SK-N-SH treated with all-trans-retinoic acid at 6 μM for 48 hours (cell line): ENCODE measurements at regions not wholly inside any gene's neighbourhood (a gene's known extent, or its start where the extent isn't known, plus 50 kb on each side); places are given as distances from the start of the nearest gene placed in this dataset.

ENCODE experiments used
- ATAC-seq: fragments of 200-7000 bp; cut with Tn5 transposase; 3 replicates; pipeline ENCODE4 v1.9.1; 2020; ENCODE audit warnings: mild to moderate bottlenecking, moderate library complexity
- ARNTL ChIP-seq: fragments of 450-650 bp; formaldehyde crosslinking; IDR thresholded peaks from 2 replicates; pipeline ENCODE4 v1.5.0; 2020; ENCODE audit warnings: low read depth, mild to moderate bottlenecking, moderate library complexity, borderline replicate concordance
- CREB5 ChIP-seq: fragments of 250-450 bp; sonication (Bioruptor Pico); IDR thresholded peaks from 2 replicates; pipeline ENCODE4 v1.5.1; 2020; ENCODE audit warnings: low read depth, mild to moderate bottlenecking, moderate library complexity
- CSDC2 ChIP-seq: fragments of 250-450 bp; sonication (Bioruptor Pico); IDR thresholded peaks from 2 replicates; pipeline ENCODE4 v1.5.0; 2020; ENCODE audit warnings: mild to moderate bottlenecking, moderate library complexity
- ESRRG ChIP-seq: fragments of 250-450 bp; sonication (Bioruptor Pico); IDR thresholded peaks from 2 replicates; pipeline ENCODE4 v1.6.1; 2021; ENCODE audit warnings: mild to moderate bottlenecking
- GLIS3 ChIP-seq: fragments of 250-450 bp; sonication (Bioruptor Pico); IDR thresholded peaks from 2 replicates; pipeline ENCODE4 v1.5.0; 2020; ENCODE audit warnings: mild to moderate bottlenecking, moderate library complexity
- ISL1 ChIP-seq: fragments of 250-450 bp; sonication (Bioruptor Pico); IDR thresholded peaks from 2 replicates; pipeline ENCODE4 v2.1.2; 2022; ENCODE audit warnings: mild to moderate bottlenecking, moderate library complexity
- OSR1 ChIP-seq: fragments of 250-450 bp; sonication (Bioruptor Pico); IDR thresholded peaks from 2 replicates; pipeline ENCODE4 v1.8.0; 2022; ENCODE audit warnings: moderate library complexity, mild to moderate bottlenecking, inconsistent platforms
- PPARA ChIP-seq: fragments of 250-450 bp; sonication (Bioruptor Pico); IDR thresholded peaks from 2 replicates; pipeline ENCODE4 v1.5.0; 2020; ENCODE audit warnings: mild to moderate bottlenecking, borderline replicate concordance
- RARB ChIP-seq: fragments of 250-450 bp; sonication (Bioruptor Pico); IDR thresholded peaks from 2 replicates; pipeline ENCODE4 v1.8.0; 2021; ENCODE audit warnings: mild to moderate bottlenecking, moderate library complexity
- SNAI2 ChIP-seq: fragments of 250-450 bp; sonication (Bioruptor Pico); IDR thresholded peaks from 2 replicates; pipeline ENCODE4 v1.5.0; 2020; ENCODE audit warnings: mild to moderate bottlenecking, moderate library complexity
- TCF4 ChIP-seq: fragments of 250-450 bp; sonication (Bioruptor Pico); IDR thresholded peaks from 2 replicates; pipeline ENCODE4 v1.8.0; 2021; ENCODE audit warnings: mild to moderate bottlenecking, moderate library complexity, borderline replicate concordance
- TSHZ2 ChIP-seq: fragments of 250-450 bp; sonication (Bioruptor Pico); IDR thresholded peaks from 2 replicates; pipeline ENCODE4 v1.5.0; 2020; ENCODE audit warnings: mild to moderate bottlenecking, moderate library complexity
- ZC3H10 ChIP-seq: fragments of 250-450 bp; sonication (Bioruptor Pico); IDR thresholded peaks from 2 replicates; pipeline ENCODE4 v1.5.1; 2021; ENCODE audit warnings: mild to moderate bottlenecking, moderate library complexity
- ZFP3 ChIP-seq: fragments of 250-450 bp; sonication (Bioruptor Pico); IDR thresholded peaks from 2 replicates; pipeline ENCODE4 v1.5.0; 2020; ENCODE audit warnings: mild to moderate bottlenecking, moderate library complexity
- ZFP30 ChIP-seq: fragments of 450-650 bp; formaldehyde crosslinking; IDR thresholded peaks from 2 replicates; pipeline ENCODE4 v1.5.0; 2022; ENCODE audit warnings: mild to moderate bottlenecking, moderate library complexity
- ZNF565 ChIP-seq: fragments of 450-650 bp; formaldehyde crosslinking; conservative IDR thresholded peaks from 2 replicates; pipeline ENCODE4 v1.5.0; 2020; ENCODE audit warnings: low read depth, mild to moderate bottlenecking, moderate library complexity
- ZNF70 ChIP-seq: fragments of 450-650 bp; formaldehyde crosslinking; IDR thresholded peaks from 2 replicates; pipeline ENCODE4 v1.5.0; 2020; ENCODE audit warnings: mild to moderate bottlenecking, moderate library complexity
- ZNF8 ChIP-seq: fragments of 450-650 bp; formaldehyde crosslinking; IDR thresholded peaks from 2 replicates; pipeline ENCODE4 v1.5.0; 2020; ENCODE audit warnings: mild to moderate bottlenecking, moderate library complexity
- TF ChIP-seq, protein P1 (sequence below): fragments of 250-450 bp; sonication (Bioruptor Pico); IDR thresholded peaks from 2 replicates; pipeline ENCODE4 v1.5.1; 2021; ENCODE audit warnings: mild to moderate bottlenecking, moderate library complexity
- TF ChIP-seq, protein P2 (sequence below): fragments of 250-450 bp; sonication (Bioruptor Pico); IDR thresholded peaks from 2 replicates; pipeline ENCODE4 v1.8.0; 2020; ENCODE audit warnings: mild to moderate bottlenecking, moderate library complexity, borderline replicate concordance

DNA sequence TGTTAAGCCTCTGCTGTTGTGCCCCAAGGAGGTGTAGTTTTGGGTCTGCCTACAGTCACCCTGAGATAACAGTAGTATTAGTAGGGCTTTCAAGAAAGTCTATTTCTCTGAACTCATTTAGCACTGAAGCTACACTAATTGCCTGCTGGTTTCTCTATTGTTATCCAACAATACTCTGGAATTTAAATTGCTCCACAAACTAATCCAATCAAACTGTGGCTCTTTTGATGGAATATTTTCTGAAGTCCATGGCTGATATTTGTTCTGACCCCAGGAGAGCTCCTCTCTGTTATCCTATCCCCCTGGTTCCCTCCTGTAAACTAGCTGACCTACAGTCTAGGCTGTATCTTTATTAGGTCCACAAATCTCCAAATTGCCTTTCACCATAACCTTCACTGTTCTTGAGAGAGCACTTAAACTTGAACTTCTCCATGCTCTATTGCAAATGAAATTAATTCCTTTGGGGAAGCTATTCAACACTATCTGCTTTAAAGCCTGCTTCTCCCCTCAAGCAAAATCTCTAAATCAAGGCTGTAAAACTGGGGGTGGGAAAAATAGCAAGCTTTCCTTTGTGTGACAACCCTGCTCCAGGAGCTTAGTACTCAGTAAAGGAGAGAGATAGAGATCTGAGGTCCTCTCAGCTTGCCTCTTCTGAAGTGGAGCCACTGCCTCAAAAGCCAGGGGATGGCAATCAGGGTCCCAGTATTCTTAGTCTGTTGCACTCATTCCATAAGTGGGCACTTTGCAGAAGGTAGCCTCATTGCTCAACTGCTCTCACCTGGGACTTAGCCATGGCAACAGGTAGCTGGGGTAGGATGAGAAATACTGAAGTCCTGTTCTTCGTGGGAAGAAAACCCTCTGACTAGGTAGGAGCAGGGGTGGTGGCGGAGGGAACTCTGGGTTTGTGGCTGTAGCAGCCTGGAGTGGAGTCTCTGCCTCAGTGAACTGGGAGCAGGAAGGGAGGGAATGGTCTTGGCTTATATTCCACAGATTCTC lies 110.9 kb downstream of the MACIR start:
- ATAC-seq = no peak

GRCh38 chr5:103367702-103368101 lies 109.1 kb downstream of the MACIR start:
- no peak for TF ChIP-seq TSHZ2 (CRISPR knock-in tag)
- TF ChIP-seq ZNF70 (CRISPR knock-in tag) = no peak
- TF ChIP-seq ZFP30 (CRISPR knock-in tag) = no peak
- TF ChIP-seq ZNF565 (CRISPR knock-in tag) = no peak
- no peak for TF ChIP-seq ZC3H10 (CRISPR knock-in tag)
- no peak for TF ChIP-seq OSR1 (CRISPR knock-in tag)
- TF ChIP-seq GLIS3 (CRISPR knock-in tag) = no peak
- no peak for TF ChIP-seq ARNTL (CRISPR knock-in tag)
- TF ChIP-seq RARB (CRISPR knock-in tag) = no peak
- TF ChIP-seq CREB5 (CRISPR knock-in tag) = no peak
- TF ChIP-seq CSDC2 = no peak
- TF ChIP-seq, protein P1, sequence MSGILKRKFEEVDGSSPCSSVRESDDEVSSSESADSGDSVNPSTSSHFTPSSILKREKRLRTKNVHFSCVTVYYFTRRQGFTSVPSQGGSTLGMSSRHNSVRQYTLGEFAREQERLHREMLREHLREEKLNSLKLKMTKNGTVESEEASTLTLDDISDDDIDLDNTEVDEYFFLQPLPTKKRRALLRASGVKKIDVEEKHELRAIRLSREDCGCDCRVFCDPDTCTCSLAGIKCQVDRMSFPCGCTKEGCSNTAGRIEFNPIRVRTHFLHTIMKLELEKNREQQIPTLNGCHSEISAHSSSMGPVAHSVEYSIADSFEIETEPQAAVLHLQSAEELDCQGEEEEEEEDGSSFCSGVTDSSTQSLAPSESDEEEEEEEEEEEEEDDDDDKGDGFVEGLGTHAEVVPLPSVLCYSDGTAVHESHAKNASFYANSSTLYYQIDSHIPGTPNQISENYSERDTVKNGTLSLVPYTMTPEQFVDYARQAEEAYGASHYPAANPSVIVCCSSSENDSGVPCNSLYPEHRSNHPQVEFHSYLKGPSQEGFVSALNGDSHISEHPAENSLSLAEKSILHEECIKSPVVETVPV (CRISPR knock-in tag) = no peak
- ATAC-seq = no peak

More for the DNA sequence above, 110.9 kb downstream of the MACIR start:
- TF ChIP-seq ZNF8 (CRISPR knock-in tag) (no peak), ZFP30 (CRISPR knock-in tag) (no peak), OSR1 (CRISPR knock-in tag) (no peak), ARNTL (CRISPR knock-in tag) (no peak), ZNF70 (CRISPR knock-in tag) (no peak), ESRRG (no peak), SNAI2 (CRISPR knock-in tag) (no peak), TCF4 (no peak), ZNF565 (CRISPR knock-in tag) (no peak), CREB5 (CRISPR knock-in tag) (no peak), ZFP3 (CRISPR knock-in tag) (no peak), TSHZ2 (CRISPR knock-in tag) (no peak), ISL1 (CRISPR knock-in tag) (no peak), PPARA (CRISPR knock-in tag) (no peak), GLIS3 (CRISPR knock-in tag) (no peak)
- TF ChIP-seq, protein P1 (CRISPR knock-in tag) = no peak
- TF ChIP-seq, protein P2, sequence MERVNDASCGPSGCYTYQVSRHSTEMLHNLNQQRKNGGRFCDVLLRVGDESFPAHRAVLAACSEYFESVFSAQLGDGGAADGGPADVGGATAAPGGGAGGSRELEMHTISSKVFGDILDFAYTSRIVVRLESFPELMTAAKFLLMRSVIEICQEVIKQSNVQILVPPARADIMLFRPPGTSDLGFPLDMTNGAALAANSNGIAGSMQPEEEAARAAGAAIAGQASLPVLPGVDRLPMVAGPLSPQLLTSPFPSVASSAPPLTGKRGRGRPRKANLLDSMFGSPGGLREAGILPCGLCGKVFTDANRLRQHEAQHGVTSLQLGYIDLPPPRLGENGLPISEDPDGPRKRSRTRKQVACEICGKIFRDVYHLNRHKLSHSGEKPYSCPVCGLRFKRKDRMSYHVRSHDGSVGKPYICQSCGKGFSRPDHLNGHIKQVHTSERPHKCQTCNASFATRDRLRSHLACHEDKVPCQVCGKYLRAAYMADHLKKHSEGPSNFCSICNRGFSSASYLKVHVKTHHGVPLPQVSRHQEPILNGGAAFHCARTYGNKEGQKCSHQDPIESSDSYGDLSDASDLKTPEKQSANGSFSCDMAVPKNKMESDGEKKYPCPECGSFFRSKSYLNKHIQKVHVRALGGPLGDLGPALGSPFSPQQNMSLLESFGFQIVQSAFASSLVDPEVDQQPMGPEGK (CRISPR knock-in tag) = no peak
